ENCODE measurements at regions not wholly inside any gene's neighbourhood (a gene's known extent, or its start where the extent isn't known, plus 50 kb on each side); places are given as distances from the start of the nearest gene placed in this dataset.

- Histone ChIP-seq H3K27ac (ENCODE audit: low read depth in 2 of 2, low read length in 1 of 2) (no peak overlapping the region), H3K4me1 (ENCODE audit: control insufficient read depth in 2 of 2, insufficient read depth in 2 of 2, low read length in 1 of 2) (no peaks in the 10 kb centered on the region), H3K27me3 (ENCODE audit: control insufficient read depth in 1 of 2, insufficient read depth in 2 of 2, low read length in 2 of 2) (no peaks in the 10 kb centered on the region), H3K9me3 (ENCODE audit: control insufficient read depth in 2 of 2, insufficient read depth in 1 of 2, low read depth in 1 of 2, low read length in 1 of 2) (no peaks in the 10 kb centered on the region), H3K4me3 (ENCODE audit: low read depth in 1 of 2, low read length in 2 of 2) (no peak overlapping the region), H3K36me3 (ENCODE audit: control insufficient read depth in 2 of 2, insufficient read depth in 2 of 2, low read length in 1 of 2) (no peaks in the 10 kb centered on the region)
- WGBS, 2 donors, result 78 to 96% methylated on average over 4 of the region's 4 CpGs
Observed at GRCh38 chr9:87283585-87283984, 214.1 kb upstream of the DAPK1 start.

GRCh38 chr9:87285183-87285850, 212.3 kb upstream of the DAPK1 start:
- Histone ChIP-seq H3K27ac (ENCODE audit: low read depth in 2 of 2, low read length in 1 of 2) (no peak overlapping the region), H3K4me1 (ENCODE audit: control insufficient read depth in 2 of 2, insufficient read depth in 2 of 2, low read length in 1 of 2) (no peaks in the 10 kb centered on the region)
- whole genome bisulfite sequencing, 2 donors, result 39 to 44% methylated on average over 4 of the region's 4 CpGs

DNA sequence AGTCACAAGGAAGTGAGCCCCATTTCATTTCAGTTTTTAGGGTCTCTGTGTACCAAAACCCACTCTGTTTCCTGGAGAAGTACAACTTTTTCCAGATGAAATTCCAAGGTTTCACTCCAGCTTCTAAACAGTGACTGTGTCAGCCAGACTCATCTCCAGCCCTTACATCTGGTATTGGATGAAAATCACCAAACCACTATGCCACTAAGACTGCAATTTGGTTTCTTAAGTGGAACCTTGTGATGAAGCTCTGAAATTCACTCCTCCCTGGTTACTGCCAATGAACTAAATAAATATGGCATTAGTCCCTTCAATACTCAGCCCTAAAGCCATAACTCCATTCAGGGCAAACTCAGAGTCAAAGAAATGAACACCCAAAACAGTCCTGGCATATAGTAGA, 211.2 kb upstream of the DAPK1 start:
- no peaks in the 10 kb centered on the region for H3K36me3 ChIP-seq (ENCODE audit: control insufficient read depth in 2 of 2, insufficient read depth in 2 of 2, low read length in 1 of 2)
- no peaks in the 10 kb centered on the region for H3K9me3 ChIP-seq (ENCODE audit: control insufficient read depth in 2 of 2, insufficient read depth in 1 of 2, low read depth in 1 of 2, low read length in 1 of 2)
- H3K27me3 ChIP-seq (ENCODE audit: control insufficient read depth in 1 of 2, insufficient read depth in 2 of 2, low read length in 2 of 2), result no peaks in the 10 kb centered on the region
- H3K4me3 ChIP-seq (ENCODE audit: low read depth in 1 of 2, low read length in 2 of 2), result no peak overlapping the region
- H3K27ac ChIP-seq (ENCODE audit: low read depth in 2 of 2, low read length in 1 of 2), result no peak overlapping the region
- H3K4me1 ChIP-seq (ENCODE audit: control insufficient read depth in 2 of 2, insufficient read depth in 2 of 2, low read length in 1 of 2), result no peaks in the 10 kb centered on the region

More at GRCh38 chr9:87285183-87285850, 212.3 kb upstream of the DAPK1 start:
- Histone ChIP-seq H3K36me3 (ENCODE audit: control insufficient read depth in 2 of 2, insufficient read depth in 2 of 2, low read length in 1 of 2) (no peaks in the 10 kb centered on the region), H3K9me3 (ENCODE audit: control insufficient read depth in 2 of 2, insufficient read depth in 1 of 2, low read depth in 1 of 2, low read length in 1 of 2) (no peaks in the 10 kb centered on the region), H3K27me3 (ENCODE audit: control insufficient read depth in 1 of 2, insufficient read depth in 2 of 2, low read length in 2 of 2) (no peaks in the 10 kb centered on the region), H3K4me3 (ENCODE audit: low read depth in 1 of 2, low read length in 2 of 2) (no peak overlapping the region)

- Histone ChIP-seq H3K9me3 (ENCODE audit: control insufficient read depth in 2 of 2, insufficient read depth in 1 of 2, low read depth in 1 of 2, low read length in 1 of 2) (no peaks in the 10 kb centered on the region), H3K4me1 (ENCODE audit: control insufficient read depth in 2 of 2, insufficient read depth in 2 of 2, low read length in 1 of 2) (no peaks in the 10 kb centered on the region), H3K36me3 (ENCODE audit: control insufficient read depth in 2 of 2, insufficient read depth in 2 of 2, low read length in 1 of 2) (no peaks in the 10 kb centered on the region), H3K4me3 (ENCODE audit: low read depth in 1 of 2, low read length in 2 of 2) (no peak overlapping the region), H3K27me3 (ENCODE audit: control insufficient read depth in 1 of 2, insufficient read depth in 2 of 2, low read length in 2 of 2) (no peaks in the 10 kb centered on the region), H3K27ac (ENCODE audit: low read depth in 2 of 2, low read length in 1 of 2) (no peak overlapping the region)
- 73 to 75% methylated on average over 4 of the region's 4 CpGs for WGBS, 2 donors
Observed at GRCh38 chr9:87290241-87291052, 207.2 kb upstream of the DAPK1 start.

DNA sequence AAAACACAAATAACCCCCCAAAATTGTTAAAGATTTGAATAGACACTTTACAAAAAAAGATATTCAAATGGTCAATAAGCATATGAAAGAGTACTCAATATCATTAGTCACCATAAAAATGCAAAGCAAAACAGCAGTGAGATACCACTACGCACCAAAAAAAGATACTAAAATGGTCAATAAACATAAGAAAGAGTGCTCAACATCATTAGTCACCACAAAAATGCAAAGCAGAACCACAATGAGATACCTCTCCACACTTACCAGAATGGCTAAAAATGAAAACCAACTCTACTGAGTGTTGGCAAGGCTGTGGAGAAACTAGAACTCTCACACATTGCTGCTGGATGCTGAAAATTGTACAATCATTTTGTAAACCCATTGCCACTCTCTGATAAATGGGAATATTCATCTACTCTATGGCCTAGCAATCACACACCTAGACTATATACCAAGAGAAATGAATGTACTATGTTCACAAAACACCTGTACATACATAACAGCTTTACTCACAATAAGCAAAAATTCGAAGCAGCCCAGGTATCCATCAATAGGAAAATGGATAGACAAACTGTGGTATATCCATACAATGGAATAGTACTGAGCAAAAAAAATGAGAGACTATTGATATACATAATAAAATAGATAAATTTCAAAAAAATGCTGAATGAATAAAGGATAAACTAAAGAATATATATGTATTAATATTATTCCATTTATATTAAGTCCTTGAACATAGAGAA, 205.0 kb upstream of the DAPK1 start:
- Histone ChIP-seq H3K4me3 (ENCODE audit: low read depth in 1 of 2, low read length in 2 of 2) (no peak overlapping the region), H3K36me3 (ENCODE audit: control insufficient read depth in 2 of 2, insufficient read depth in 2 of 2, low read length in 1 of 2) (no peaks in the 10 kb centered on the region), H3K9me3 (ENCODE audit: control insufficient read depth in 2 of 2, insufficient read depth in 1 of 2, low read depth in 1 of 2, low read length in 1 of 2) (no peaks in the 10 kb centered on the region), H3K27me3 (ENCODE audit: control insufficient read depth in 1 of 2, insufficient read depth in 2 of 2, low read length in 2 of 2) (no peaks in the 10 kb centered on the region), H3K4me1 (ENCODE audit: control insufficient read depth in 2 of 2, insufficient read depth in 2 of 2, low read length in 1 of 2) (no peaks in the 10 kb centered on the region), H3K27ac (ENCODE audit: low read depth in 2 of 2, low read length in 1 of 2) (no peak overlapping the region)
- WGBS, 2 donors, result 85 to 89% methylated on average over 2 of the region's 2 CpGs

GRCh38 chr9:87294126-87294525, 203.5 kb upstream of the DAPK1 start:
- no peaks in the 10 kb centered on the region for H3K27me3 ChIP-seq (ENCODE audit: control insufficient read depth in 1 of 2, insufficient read depth in 2 of 2, low read length in 2 of 2)
- H3K27ac ChIP-seq (ENCODE audit: low read depth in 2 of 2, low read length in 1 of 2), result no peak overlapping the region
- no peaks in the 10 kb centered on the region for H3K9me3 ChIP-seq (ENCODE audit: control insufficient read depth in 2 of 2, insufficient read depth in 1 of 2, low read depth in 1 of 2, low read length in 1 of 2)
- H3K4me3 ChIP-seq (ENCODE audit: low read depth in 1 of 2, low read length in 2 of 2), result no peak overlapping the region
- no peaks in the 10 kb centered on the region for H3K36me3 ChIP-seq (ENCODE audit: control insufficient read depth in 2 of 2, insufficient read depth in 2 of 2, low read length in 1 of 2)
- no peaks in the 10 kb centered on the region for H3K4me1 ChIP-seq (ENCODE audit: control insufficient read depth in 2 of 2, insufficient read depth in 2 of 2, low read length in 1 of 2)
- 88 to 90% methylated on average over 2 of the region's 2 CpGs for WGBS, 2 donors

DNA sequence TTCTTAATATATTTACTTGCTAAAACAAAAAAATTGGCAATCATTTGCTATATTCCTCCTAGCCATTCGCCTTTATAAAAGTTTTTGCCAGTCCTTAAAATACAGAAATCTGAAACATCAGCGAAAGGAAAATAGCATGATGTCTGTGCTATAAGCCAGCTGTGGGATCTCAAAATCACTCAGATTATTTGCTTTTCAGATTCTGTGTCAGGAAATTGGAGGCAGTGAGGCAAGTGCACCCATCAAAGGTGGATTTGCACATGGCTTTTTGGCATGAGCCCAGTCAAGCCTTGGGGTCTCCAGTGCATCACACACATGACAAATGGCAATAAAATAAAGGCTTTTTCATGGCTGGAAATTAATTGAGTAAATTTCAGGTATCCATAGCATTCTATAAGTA, 196.8 kb upstream of the DAPK1 start:
- no peaks in the 10 kb centered on the region for H3K27me3 ChIP-seq (ENCODE audit: control insufficient read depth in 1 of 2, insufficient read depth in 2 of 2, low read length in 2 of 2)
- no peaks in the 10 kb centered on the region for H3K4me1 ChIP-seq (ENCODE audit: control insufficient read depth in 2 of 2, insufficient read depth in 2 of 2, low read length in 1 of 2)
- no peaks in the 10 kb centered on the region for H3K36me3 ChIP-seq (ENCODE audit: control insufficient read depth in 2 of 2, insufficient read depth in 2 of 2, low read length in 1 of 2)
- H3K9me3 ChIP-seq (ENCODE audit: control insufficient read depth in 2 of 2, insufficient read depth in 1 of 2, low read depth in 1 of 2, low read length in 1 of 2), result no peaks in the 10 kb centered on the region
- H3K4me3 ChIP-seq (ENCODE audit: low read depth in 1 of 2, low read length in 2 of 2), result no peak overlapping the region
- 74 to 76% methylated on average over 2 of the region's 2 CpGs for WGBS, 2 donors
- no peak overlapping the region for H3K27ac ChIP-seq (ENCODE audit: low read depth in 2 of 2, low read length in 1 of 2)

- H3K4me3 ChIP-seq (ENCODE audit: low read depth in 1 of 2, low read length in 2 of 2), result no peak overlapping the region
- no peaks in the 10 kb centered on the region for H3K27me3 ChIP-seq (ENCODE audit: control insufficient read depth in 1 of 2, insufficient read depth in 2 of 2, low read length in 2 of 2)
Observed at GRCh38 chr9:87301371-87301770, 196.3 kb upstream of the DAPK1 start.

GRCh38 chr9:87305151-87305550, 192.5 kb upstream of the DAPK1 start:
- no peaks in the 10 kb centered on the region for H3K27me3 ChIP-seq (ENCODE audit: control insufficient read depth in 1 of 2, insufficient read depth in 2 of 2, low read length in 2 of 2)
- WGBS, 2 donors, result 76 to 80% methylated on average over 7 of the region's 7 CpGs
- peaks cover 0 to 2% of the 10 kb centered on the region in 2 donors for H3K4me1 ChIP-seq (ENCODE audit: control insufficient read depth in 2 of 2, insufficient read depth in 2 of 2, low read length in 1 of 2)
- H3K4me3 ChIP-seq (ENCODE audit: low read depth in 1 of 2, low read length in 2 of 2), result no peak overlapping the region
- H3K9me3 ChIP-seq (ENCODE audit: control insufficient read depth in 2 of 2, insufficient read depth in 1 of 2, low read depth in 1 of 2, low read length in 1 of 2), result no peaks in the 10 kb centered on the region
- H3K36me3 ChIP-seq (ENCODE audit: control insufficient read depth in 2 of 2, insufficient read depth in 2 of 2, low read length in 1 of 2), result no peaks in the 10 kb centered on the region
- no peak overlapping the region for H3K27ac ChIP-seq (ENCODE audit: low read depth in 2 of 2, low read length in 1 of 2)

More at GRCh38 chr9:87301371-87301770, 196.3 kb upstream of the DAPK1 start:
- H3K9me3 ChIP-seq (ENCODE audit: control insufficient read depth in 2 of 2, insufficient read depth in 1 of 2, low read depth in 1 of 2, low read length in 1 of 2), result no peaks in the 10 kb centered on the region
- H3K36me3 ChIP-seq (ENCODE audit: control insufficient read depth in 2 of 2, insufficient read depth in 2 of 2, low read length in 1 of 2), result no peaks in the 10 kb centered on the region
- H3K4me1 ChIP-seq (ENCODE audit: control insufficient read depth in 2 of 2, insufficient read depth in 2 of 2, low read length in 1 of 2), result no peaks in the 10 kb centered on the region
- no peak overlapping the region for H3K27ac ChIP-seq (ENCODE audit: low read depth in 2 of 2, low read length in 1 of 2)
